Adipocyte (in vitro differentiated cells): ENCODE measurements at regions not wholly inside any gene's neighbourhood (a gene's known extent, or its start where the extent isn't known, plus 50 kb on each side); places are given as distances from the start of the nearest gene placed in this dataset.
A peak's percentile ranks its signal among the peaks of the same experiment; 100 is the strongest.

Experiments
- DNase-seq: peaks from one replicate; pipeline ENCODE4 v3.0.0-alpha.2; 2015; ENCODE audit warnings: low read depth
- H3K27me3 ChIP-seq: replicated peaks from 2 replicates; pipeline ENCODE4 v1.7.0; 2013; ENCODE audit warnings: mild to moderate bottlenecking, low read length, moderate library complexity; ENCODE audit not compliant: control insufficient read depth, insufficient read depth
- H3K36me3 ChIP-seq: 2 replicates; pipeline ENCODE4 v1.7.0; 2013; ENCODE audit warnings: low read length, mild to moderate bottlenecking, moderate library complexity; ENCODE audit not compliant: control insufficient read depth, insufficient read depth, severe bottlenecking
- H3K4me1 ChIP-seq: 2 replicates; pipeline ENCODE4 v1.7.0; 2013; ENCODE audit warnings: mild to moderate bottlenecking, low read length, moderate library complexity; ENCODE audit not compliant: control insufficient read depth, insufficient read depth
- H3K4me3 ChIP-seq: 2 replicates; pipeline ENCODE4 v1.7.0; 2013; ENCODE audit warnings: mild to moderate bottlenecking, low read length, moderate library complexity
- H3K9ac ChIP-seq: 2 replicates; pipeline ENCODE4 v1.7.0; 2013; ENCODE audit warnings: mild to moderate bottlenecking, low read length, moderate library complexity
- H3K9me3 ChIP-seq: 2 replicates; pipeline ENCODE4 v1.7.0; 2013; ENCODE audit warnings: mild to moderate bottlenecking, low read length, moderate library complexity; ENCODE audit not compliant: control insufficient read depth

- no peak overlapping the region for H3K4me3 ChIP-seq
- no peaks in the 10 kb centered on the region for H3K9me3 ChIP-seq
- no peaks in the 10 kb centered on the region for H3K27me3 ChIP-seq
- DNase-seq, result no peak
- H3K36me3 ChIP-seq, result no peaks in the 10 kb centered on the region
- no peak overlapping the region for H3K9ac ChIP-seq
- H3K4me1 ChIP-seq, result peaks cover 9% of the 10 kb centered on the region
These were observed 157.1 kb downstream of the TLE1 start for GRCh38 chr9:81532251-81532650.

- Histone ChIP-seq H3K4me3 (no peak overlapping the region), H3K27me3 (no peaks in the 10 kb centered on the region), H3K9me3 (no peaks in the 10 kb centered on the region), H3K9ac (no peak overlapping the region), H3K36me3 (no peaks in the 10 kb centered on the region), H3K4me1 (peaks cover 13% of the 10 kb centered on the region)
- no peak for DNase-seq
These were observed 157.8 kb downstream of the TLE1 start for GRCh38 chr9:81531511-81531910.

GRCh38 chr9:81530846-81531245, 158.5 kb downstream of the TLE1 start:
- Histone ChIP-seq H3K4me1 (peaks cover 17% of the 10 kb centered on the region), H3K4me3 (no peak overlapping the region), H3K9ac (no peak overlapping the region), H3K9me3 (no peaks in the 10 kb centered on the region), H3K27me3 (no peaks in the 10 kb centered on the region), H3K36me3 (no peaks in the 10 kb centered on the region)
- DNase-seq, result no peak

- Histone ChIP-seq H3K9ac (no peak overlapping the region), H3K9me3 (no peaks in the 10 kb centered on the region), H3K4me3 (no peak overlapping the region), H3K27me3 (no peaks in the 10 kb centered on the region), H3K4me1 (peaks cover 17% of the 10 kb centered on the region), H3K36me3 (no peaks in the 10 kb centered on the region)
- DNase-seq, result no peak
These were observed 159.0 kb downstream of the TLE1 start for GRCh38 chr9:81530310-81530810.

GRCh38 chr9:81529556-81530193, 159.7 kb downstream of the TLE1 start:
- peak; percentile 70 for DNase-seq
- H3K36me3 ChIP-seq, result no peaks in the 10 kb centered on the region
- peaks cover 17% of the 10 kb centered on the region for H3K4me1 ChIP-seq
- no peaks in the 10 kb centered on the region for H3K9me3 ChIP-seq
- no peaks in the 10 kb centered on the region for H3K27me3 ChIP-seq
- H3K9ac ChIP-seq, result no peak overlapping the region
- H3K4me3 ChIP-seq, result no peak overlapping the region

GRCh38 chr9:81526587-81526986, 162.8 kb downstream of the TLE1 start:
- Histone ChIP-seq H3K36me3 (no peaks in the 10 kb centered on the region), H3K4me1 (peaks cover 27% of the 10 kb centered on the region), H3K9me3 (no peaks in the 10 kb centered on the region), H3K9ac (no peak overlapping the region), H3K27me3 (no peaks in the 10 kb centered on the region), H3K4me3 (no peak overlapping the region)
- DNase-seq, result peak; percentile 50

- DNase-seq, result peak; percentile 75
- Histone ChIP-seq H3K27me3 (peaks cover 4% of the 10 kb centered on the region), H3K4me3 (peak overlapping the region; percentile 66), H3K4me1 (peaks cover 18% of the 10 kb centered on the region), H3K36me3 (no peaks in the 10 kb centered on the region), H3K9ac (no peak overlapping the region), H3K9me3 (no peaks in the 10 kb centered on the region)
These were observed 166.4 kb downstream of the TLE1 start for GRCh38 chr9:81522716-81523551.

GRCh38 chr9:81521892-81522291, 167.5 kb downstream of the TLE1 start:
- Histone ChIP-seq H3K4me1 (peaks cover 17% of the 10 kb centered on the region), H3K36me3 (no peaks in the 10 kb centered on the region), H3K9ac (no peak overlapping the region), H3K4me3 (no peak overlapping the region), H3K9me3 (no peaks in the 10 kb centered on the region), H3K27me3 (peaks cover 4% of the 10 kb centered on the region)
- no peak for DNase-seq

GRCh38 chr9:81519816-81520495, 169.4 kb downstream of the TLE1 start:
- no peak for DNase-seq
- no peaks in the 10 kb centered on the region for H3K36me3 ChIP-seq
- H3K27me3 ChIP-seq, result peaks cover 4% of the 10 kb centered on the region
- H3K9ac ChIP-seq, result no peak overlapping the region
- no peaks in the 10 kb centered on the region for H3K9me3 ChIP-seq
- peaks cover 10% of the 10 kb centered on the region for H3K4me1 ChIP-seq
- no peak overlapping the region for H3K4me3 ChIP-seq

GRCh38 chr9:81517954-81518353, 171.4 kb downstream of the TLE1 start:
- peaks cover 4% of the 10 kb centered on the region for H3K27me3 ChIP-seq
- no peak overlapping the region for H3K4me3 ChIP-seq
- H3K36me3 ChIP-seq, result no peaks in the 10 kb centered on the region
- no peaks in the 10 kb centered on the region for H3K9me3 ChIP-seq
- no peak for DNase-seq
- H3K9ac ChIP-seq, result no peak overlapping the region
- no peaks in the 10 kb centered on the region for H3K4me1 ChIP-seq

- DNase-seq, result no peak
- no peaks in the 10 kb centered on the region for H3K4me1 ChIP-seq
- H3K4me3 ChIP-seq, result no peak overlapping the region
- no peaks in the 10 kb centered on the region for H3K9me3 ChIP-seq
- no peaks in the 10 kb centered on the region for H3K36me3 ChIP-seq
- no peaks in the 10 kb centered on the region for H3K27me3 ChIP-seq
- no peak overlapping the region for H3K9ac ChIP-seq
These were observed 176.3 kb downstream of the TLE1 start for GRCh38 chr9:81513059-81513458.
